SK-N-SH treated with all-trans-retinoic acid at 6 μM for 48 hours (cell line): ENCODE measurements at regions not wholly inside any gene's neighbourhood (a gene's known extent, or its start where the extent isn't known, plus 50 kb on each side); places are given as distances from the start of the nearest gene placed in this dataset.

Experiments
- ESRRG ChIP-seq: fragments of 250-450 bp; sonication (Bioruptor Pico); IDR thresholded peaks from 2 replicates; pipeline ENCODE4 v1.6.1; 2021; ENCODE audit warnings: mild to moderate bottlenecking
- RARB ChIP-seq: fragments of 250-450 bp; sonication (Bioruptor Pico); IDR thresholded peaks from 2 replicates; pipeline ENCODE4 v1.8.0; 2021; ENCODE audit warnings: mild to moderate bottlenecking, moderate library complexity
- ZFP3 ChIP-seq: fragments of 250-450 bp; sonication (Bioruptor Pico); IDR thresholded peaks from 2 replicates; pipeline ENCODE4 v1.5.0; 2020; ENCODE audit warnings: mild to moderate bottlenecking, moderate library complexity
- ZNF8 ChIP-seq: fragments of 450-650 bp; formaldehyde crosslinking; IDR thresholded peaks from 2 replicates; pipeline ENCODE4 v1.5.0; 2020; ENCODE audit warnings: mild to moderate bottlenecking, moderate library complexity

DNA sequence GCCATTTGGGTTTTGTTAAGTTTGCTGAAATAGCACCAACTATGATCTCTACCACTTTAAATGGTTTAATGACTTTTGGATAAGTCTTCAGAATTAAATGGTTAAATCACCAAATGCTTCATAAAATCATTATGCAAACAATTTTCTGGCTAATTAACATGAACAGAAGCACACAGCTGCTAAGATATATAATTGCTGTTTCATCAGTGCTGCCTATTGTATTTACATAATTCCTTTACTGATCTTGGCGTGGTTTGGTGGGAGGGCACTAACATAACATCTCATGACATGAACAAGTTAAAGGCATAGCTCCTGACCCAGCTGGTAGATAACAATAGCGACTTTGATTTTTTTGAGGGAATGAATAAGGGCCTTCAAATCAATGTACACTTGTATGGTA, 94.1 kb downstream of the FZD1 start:
- no peak for TF ChIP-seq RARB (CRISPR knock-in tag)
- TF ChIP-seq ZNF8 (CRISPR knock-in tag) = no peak
- no peak for TF ChIP-seq ESRRG
- no peak for TF ChIP-seq ZFP3
